ENCODE measurements at regions not wholly inside any gene's neighbourhood (a gene's known extent, or its start where the extent isn't known, plus 50 kb on each side); places are given as distances from the start of the nearest gene placed in this dataset.

DNA sequence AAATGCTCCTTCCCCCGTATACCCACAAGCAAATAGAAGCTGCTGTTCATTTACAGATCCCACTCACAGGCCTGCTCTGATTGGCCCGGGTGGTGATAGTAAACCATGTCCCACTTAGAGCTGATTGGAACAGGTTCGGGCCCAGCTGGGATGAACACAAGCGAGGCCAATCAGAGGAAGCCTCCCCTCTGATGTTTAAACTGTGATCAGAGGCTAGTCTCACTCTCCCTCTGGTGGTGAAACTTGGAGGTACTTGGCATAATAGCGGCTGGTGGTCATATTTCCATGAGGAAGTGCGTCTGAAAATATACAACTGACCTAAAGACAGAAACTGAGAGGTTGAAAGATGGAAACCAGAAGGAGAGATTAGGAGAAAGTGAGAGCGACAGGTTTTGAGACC lies 51.5 kb upstream of the TRPC3 start:
- H3K79me1 ChIP-seq (ENCODE audit: low read depth, low read length), result no peaks in the 10 kb centered on the region
- WGBS, 2 donors (ENCODE audit: extremely low coverage in 2 of 2, insufficient read length in 2 of 2, insufficient replicate concordance in 1 of 2), result no CpG with 5 or more reads among the region's 7 CpGs
- DNase-seq (ENCODE audit: low spot score), result peak; percentile 12
- no peak overlapping the region for H2AK5ac ChIP-seq (ENCODE audit: low read depth, low read length)
- no peaks in the 10 kb centered on the region for H3K9me3 ChIP-seq (replicated peaks in 1 of 2; ENCODE audit: control insufficient read depth in 2 of 2, insufficient read depth in 1 of 2, low read depth in 1 of 2, low read length in 2 of 2)
- H3K27me3 ChIP-seq (ENCODE audit: control insufficient read depth in 3 of 3, insufficient read depth in 3 of 3, low read depth in 1 of 3, low read length in 3 of 3), result peaks cover 0 to 4% (median 0%) of the 10 kb centered on the region in 3 experiments
- no peak overlapping the region for H3K4me2 ChIP-seq (ENCODE audit: insufficient read depth, low read length, poor library complexity, severe bottlenecking)
- no peak overlapping the region for H3K4ac ChIP-seq (ENCODE audit: low read length)
- H2BK12ac ChIP-seq (ENCODE audit: low read length), result no peak overlapping the region
- H3K9ac ChIP-seq (ENCODE audit: low read depth, low read length, poor library complexity), result no peak overlapping the region
- no peaks in the 10 kb centered on the region for H3K4me1 ChIP-seq (ENCODE audit: control insufficient read depth in 2 of 2, insufficient read depth in 1 of 2, low read depth in 1 of 2, low read length in 2 of 2)
- no peak overlapping the region for H2BK15ac ChIP-seq (ENCODE audit: low read length)
- H2AFZ ChIP-seq (ENCODE audit: low read length), result no peak overlapping the region
- no peak overlapping the region for H4K91ac ChIP-seq (ENCODE audit: low read depth, low read length, poor library complexity)
- H2BK120ac ChIP-seq (ENCODE audit: low read depth, low read length), result no peak overlapping the region
- H3K14ac ChIP-seq (ENCODE audit: low read length), result no peak overlapping the region
- H3K23ac ChIP-seq (ENCODE audit: low read depth, low read length, poor library complexity), result no peak overlapping the region
- no peak overlapping the region for H3K4me3 ChIP-seq (ENCODE audit: low read length in 2 of 2)
- no peak overlapping the region for H2BK5ac ChIP-seq (ENCODE audit: low read length)
- H3K18ac ChIP-seq (ENCODE audit: low read length), result no peak overlapping the region
- no peaks in the 10 kb centered on the region for H3K36me3 ChIP-seq (replicated peaks in 1 of 2; ENCODE audit: control insufficient read depth in 2 of 2, insufficient read depth in 2 of 2, low read length in 2 of 2)
- no peak overlapping the region for H4K8ac ChIP-seq (ENCODE audit: low read depth, low read length)
- no peak overlapping the region for H3K27ac ChIP-seq (replicated peaks; ENCODE audit: low read length)
